Cardiac fibroblast (primary cell): ENCODE measurements at regions not wholly inside any gene's neighbourhood (a gene's known extent, or its start where the extent isn't known, plus 50 kb on each side); places are given as distances from the start of the nearest gene placed in this dataset.
A peak's percentile ranks its signal among the peaks of the same experiment; 100 is the strongest.

Source experiments
- DNase-seq, 2 donors: peaks; one replicate each; pipeline versions ENCODE4 v3.0.0 to v3.0.0-alpha.2; 2010; ENCODE audit warnings: low read depth in 2 of 2
- H3K4me3 ChIP-seq, 2 donors: replicated peaks in 1 of 2; 1 replicate in 1 of 2; 2 replicates in 1 of 2; pipeline ENCODE4 v1.5.1; 2011; ENCODE audit warnings: low read depth in 2 of 2, low read length in 2 of 2, mild to moderate bottlenecking in 2 of 2, moderate library complexity in 1 of 2
- CTCF ChIP-seq: IDR thresholded peaks from one replicate; pipeline ENCODE4 v1.5.1; 2011; ENCODE audit warnings: low read depth, mild to moderate bottlenecking, low read length, inconsistent platforms

- no peak overlapping the region for H3K4me3 ChIP-seq
- DNase-seq, result no peak
Observed at GRCh38 chr9:86604741-86605140, 250.5 kb upstream of the TUT7 start.

DNA sequence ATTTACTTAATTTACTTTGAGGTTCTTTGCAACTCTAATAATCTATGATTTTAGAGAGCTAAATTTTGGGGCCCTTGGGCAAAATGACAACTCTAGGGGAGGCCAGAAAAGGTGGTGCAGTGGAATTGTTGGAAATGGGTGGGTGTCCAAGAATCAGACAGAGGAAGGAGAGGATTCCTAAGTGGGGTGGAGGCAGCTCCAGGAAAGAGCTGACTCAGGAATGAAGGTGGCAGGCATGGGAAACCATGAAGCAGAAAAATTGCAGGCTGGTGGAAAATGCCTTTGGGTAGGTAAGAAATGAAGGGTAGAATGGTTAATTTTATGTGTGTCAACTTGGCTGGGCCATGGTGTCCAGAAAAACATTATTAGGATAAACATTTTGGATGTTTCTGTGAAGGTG, 248.5 kb upstream of the TUT7 start:
- DNase-seq, result no peak
- H3K4me3 ChIP-seq, result no peak overlapping the region

More at GRCh38 chr9:86604741-86605140, 250.5 kb upstream of the TUT7 start:
- TF ChIP-seq CTCF, result no peak

DNA sequence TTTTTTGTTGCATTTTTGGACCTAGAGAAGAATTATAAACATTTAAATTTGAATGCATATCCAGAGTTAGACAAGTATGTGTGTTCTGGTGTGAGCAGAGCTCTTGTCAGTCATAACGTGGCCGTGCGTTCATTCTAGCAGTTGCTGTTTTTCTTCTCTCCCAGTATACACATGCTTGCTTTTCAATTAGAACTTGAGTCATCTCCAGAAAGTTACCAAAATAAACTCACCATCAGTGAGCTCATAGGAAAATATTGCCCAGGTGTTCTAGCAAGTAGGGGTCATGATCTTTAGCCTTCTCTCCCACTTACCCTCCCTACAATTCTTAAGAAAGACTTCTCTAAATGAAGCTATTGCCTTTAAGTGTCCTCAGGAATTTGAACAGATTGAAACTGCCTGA, 247.5 kb upstream of the TUT7 start:
- no peak for TF ChIP-seq CTCF
- no peak overlapping the region for H3K4me3 ChIP-seq
- DNase-seq, result no peak

More for the DNA sequence above, 248.5 kb upstream of the TUT7 start:
- TF ChIP-seq CTCF, result no peak

DNA sequence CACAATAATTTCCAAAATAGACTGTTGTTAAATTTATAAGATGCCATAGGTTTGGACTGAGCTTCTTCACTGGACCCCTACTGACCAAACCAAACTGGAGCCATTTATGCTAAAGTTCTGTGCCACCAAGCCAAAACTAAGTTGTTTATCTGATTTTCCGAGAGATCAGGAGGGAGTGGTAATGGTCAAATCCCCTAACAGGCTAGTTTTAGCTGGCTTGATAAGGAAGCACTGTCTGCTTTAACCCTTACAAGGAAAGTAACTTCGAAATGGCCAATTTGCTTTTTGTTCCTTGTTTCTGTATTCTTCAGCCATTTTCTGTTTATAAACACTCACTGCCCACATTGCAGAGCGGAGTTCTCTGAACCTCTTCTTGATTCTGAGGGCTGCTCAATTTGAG, 246.8 kb upstream of the TUT7 start:
- H3K4me3 ChIP-seq, result no peak overlapping the region
- DNase-seq, result no peak
- TF ChIP-seq CTCF, result no peak

GRCh38 chr9:86600291-86600690, 246.1 kb upstream of the TUT7 start:
- H3K4me3 ChIP-seq, result no peak overlapping the region
- DNase-seq, result peak; percentile 3 to 8
- TF ChIP-seq CTCF, result no peak

GRCh38 chr9:86599561-86599960, 245.4 kb upstream of the TUT7 start:
- no peak for DNase-seq
- no peak overlapping the region for H3K4me3 ChIP-seq
- no peak for TF ChIP-seq CTCF
